ENCODE measurements at regions not wholly inside any gene's neighbourhood (a gene's known extent, or its start where the extent isn't known, plus 50 kb on each side); places are given as distances from the start of the nearest gene placed in this dataset.

DNA sequence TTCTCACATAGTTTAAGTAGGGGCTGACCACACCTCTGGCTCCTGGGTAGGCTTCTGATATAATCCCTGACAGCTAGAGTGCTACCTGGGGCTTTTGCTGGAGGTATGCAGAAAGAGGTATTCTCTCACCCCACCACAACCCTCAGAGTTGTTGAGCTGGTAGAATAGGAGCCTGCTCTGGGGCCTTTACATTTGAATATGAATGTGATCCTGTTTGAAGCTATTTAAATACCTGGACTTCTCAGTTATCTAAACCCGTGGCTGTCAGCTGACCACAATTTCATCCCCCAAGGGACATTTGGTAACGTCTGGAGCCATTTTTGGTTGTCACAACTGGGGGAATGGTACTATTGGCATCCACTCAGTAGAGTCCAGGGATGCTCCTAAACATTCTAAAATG, 669.1 kb downstream of the SATB2 start:
- DNase-seq, result no peak

DNA sequence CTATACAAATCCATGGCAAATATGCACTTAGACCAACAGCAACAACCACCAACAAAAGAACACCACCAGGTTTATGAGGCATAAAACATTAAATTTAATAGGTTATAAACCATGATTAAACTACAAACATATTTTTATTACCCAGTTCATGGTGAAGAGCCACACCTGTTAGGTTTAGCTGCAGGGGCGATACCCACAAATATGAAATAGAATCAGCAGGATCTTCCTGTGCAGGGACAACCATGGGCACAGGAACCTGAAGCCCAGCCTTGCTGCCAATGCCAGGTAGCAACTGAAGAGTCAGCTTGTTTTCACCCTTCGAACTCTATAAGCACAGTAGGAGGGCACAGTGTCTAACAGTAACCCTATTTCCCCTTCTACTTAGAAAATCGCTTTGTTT, 675.0 kb downstream of the SATB2 start:
- no peak for DNase-seq

DNA sequence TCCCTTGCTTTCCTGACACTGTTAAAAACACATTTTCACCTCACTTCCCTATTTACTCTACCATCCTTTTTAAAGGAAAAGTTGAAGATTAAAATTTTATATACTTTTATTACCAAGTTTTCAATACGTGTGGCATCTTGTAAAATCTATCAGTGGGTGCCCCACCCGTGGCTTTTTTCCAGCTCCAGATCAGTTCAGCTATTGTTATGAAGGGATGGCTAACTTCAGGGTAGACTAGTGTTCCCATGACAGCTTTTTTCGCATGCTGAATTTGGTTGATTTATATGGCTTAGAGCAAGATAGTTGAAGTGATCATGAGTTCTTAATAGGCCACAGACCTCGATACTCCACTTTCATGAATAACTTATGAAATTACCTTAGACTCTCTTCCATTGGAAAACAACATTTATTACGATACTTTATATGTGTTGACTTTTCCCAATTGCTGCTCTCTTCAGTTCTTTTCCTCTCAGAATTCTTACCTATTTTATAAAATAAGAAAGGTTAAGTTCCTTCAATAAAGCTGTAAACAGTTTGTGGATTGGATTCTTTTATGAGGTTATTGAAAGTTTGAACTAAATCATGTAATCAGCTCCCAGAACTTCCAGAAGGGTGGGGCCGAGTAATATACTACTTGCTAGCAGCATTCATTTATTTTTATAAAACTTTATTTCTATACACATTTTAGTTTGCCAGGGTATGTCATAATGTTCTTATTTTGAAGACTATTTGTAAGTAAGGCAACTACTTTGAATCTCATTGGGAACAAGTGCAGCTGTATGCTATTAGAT, 680.9 kb downstream of the SATB2 start:
- DNase-seq, result no peak

DNA sequence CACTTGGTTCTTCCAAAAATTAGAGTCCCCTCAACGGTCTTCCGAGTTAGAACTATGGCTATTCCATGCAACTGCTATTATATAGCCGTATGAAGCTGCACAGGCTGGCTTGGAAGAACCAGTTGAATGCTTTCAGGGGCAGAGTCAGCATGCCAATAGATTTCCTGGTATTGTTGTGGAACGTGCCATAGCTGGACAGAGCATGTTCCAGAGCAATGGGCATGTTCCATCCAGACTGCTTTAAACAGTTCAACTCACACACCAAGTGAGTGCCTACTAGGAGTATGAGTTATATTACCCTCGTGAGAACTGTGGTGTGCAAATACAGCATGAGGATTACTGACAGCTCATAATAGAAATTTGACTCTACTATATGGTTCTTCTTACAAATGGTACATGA, 682.0 kb downstream of the SATB2 start:
- no peak for DNase-seq

DNA sequence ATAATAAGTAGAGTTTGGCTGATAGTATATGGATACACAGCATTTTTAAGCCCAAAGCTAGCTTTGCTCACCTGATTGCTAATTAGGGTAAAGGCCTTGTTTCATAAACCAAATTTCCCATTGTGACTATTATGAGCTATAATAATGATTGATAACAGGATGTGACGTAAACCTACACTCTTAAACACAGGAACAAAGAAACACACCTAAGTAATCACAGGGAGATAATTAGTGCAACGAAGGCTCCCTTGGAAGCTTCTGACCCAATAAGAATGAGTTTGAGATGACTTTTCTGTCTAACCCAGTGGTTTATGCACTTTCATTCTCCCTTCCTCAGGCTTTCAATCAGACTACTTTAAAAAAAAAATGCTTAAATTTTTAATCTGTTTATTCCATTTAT, 683.2 kb downstream of the SATB2 start:
- no peak for DNase-seq

DNA sequence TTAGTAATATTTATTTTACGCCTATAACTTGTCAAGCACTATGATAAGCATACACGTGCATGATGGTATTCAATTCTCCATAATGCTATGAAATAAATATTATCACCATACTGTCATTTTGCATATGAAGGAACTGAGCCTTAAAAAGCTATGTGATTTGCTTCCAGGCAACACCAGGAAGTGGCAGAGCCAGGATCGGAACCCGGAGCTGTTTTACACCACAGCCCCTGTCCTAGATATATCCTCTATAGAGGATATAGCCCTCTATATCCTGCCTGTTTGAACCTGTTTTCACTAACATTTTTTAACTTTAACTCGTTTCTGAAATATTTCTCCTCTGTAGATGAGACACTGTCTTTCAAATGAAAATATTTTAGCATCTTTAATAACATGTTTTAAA, 690.0 kb downstream of the SATB2 start:
- no peak for DNase-seq

DNA sequence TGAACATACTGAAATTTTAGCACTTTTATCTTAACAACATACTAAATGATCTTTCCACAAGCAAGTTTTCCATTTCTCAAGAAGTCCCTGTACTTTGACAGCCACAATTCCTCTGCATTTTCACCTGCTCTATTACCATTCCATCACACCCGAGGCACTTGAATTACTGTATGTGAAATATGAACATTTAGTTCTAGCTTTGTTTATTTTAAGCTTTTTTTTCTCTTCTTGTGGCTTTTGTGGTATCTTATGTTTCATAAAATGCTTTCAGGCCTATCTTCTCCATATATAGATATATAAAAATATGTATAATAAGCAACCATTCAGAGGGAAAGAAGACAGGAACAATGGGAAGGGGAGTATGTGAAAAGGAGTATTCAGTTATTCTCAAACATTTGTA, 693.9 kb downstream of the SATB2 start:
- DNase-seq, result no peak

DNA sequence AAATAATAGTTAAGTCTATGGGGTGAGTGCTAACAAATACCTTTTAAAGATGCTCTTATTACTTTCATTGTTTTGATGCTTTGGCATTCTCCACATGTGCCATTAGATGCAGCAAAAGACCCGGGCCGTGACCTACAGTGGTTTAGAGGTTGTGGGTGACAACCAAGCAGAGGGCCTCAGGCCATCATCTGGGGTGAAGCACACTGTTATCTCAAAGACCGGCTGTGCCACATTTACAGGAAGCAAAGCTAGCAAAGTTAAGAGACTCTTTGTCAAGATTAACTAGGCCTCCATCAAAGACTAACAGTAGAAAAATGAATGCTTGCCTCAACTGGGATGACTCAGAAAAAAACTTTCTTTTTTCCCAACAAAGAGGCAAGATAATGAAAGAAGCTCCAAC, 695.3 kb downstream of the SATB2 start:
- DNase-seq, result no peak

DNA sequence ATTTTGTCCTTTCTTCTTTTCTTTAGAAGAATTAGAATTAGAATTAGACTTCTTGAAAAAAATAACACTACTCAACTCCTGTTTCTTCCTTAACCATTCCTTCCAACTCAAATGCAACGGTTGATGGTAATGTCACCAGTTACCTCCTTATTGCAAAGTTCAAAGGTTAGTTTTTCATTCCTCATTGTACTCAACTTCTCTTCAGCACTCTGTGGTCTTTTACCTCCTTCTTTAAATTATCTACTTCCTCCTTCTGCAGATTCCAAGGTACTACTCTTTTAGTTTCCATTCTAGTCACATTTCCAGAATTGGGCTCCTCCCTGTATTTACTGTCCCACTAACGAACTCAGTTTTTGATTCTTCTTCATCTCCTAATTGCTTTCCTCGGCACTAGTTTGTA, 700.7 kb downstream of the SATB2 start:
- no peak for DNase-seq

DNA sequence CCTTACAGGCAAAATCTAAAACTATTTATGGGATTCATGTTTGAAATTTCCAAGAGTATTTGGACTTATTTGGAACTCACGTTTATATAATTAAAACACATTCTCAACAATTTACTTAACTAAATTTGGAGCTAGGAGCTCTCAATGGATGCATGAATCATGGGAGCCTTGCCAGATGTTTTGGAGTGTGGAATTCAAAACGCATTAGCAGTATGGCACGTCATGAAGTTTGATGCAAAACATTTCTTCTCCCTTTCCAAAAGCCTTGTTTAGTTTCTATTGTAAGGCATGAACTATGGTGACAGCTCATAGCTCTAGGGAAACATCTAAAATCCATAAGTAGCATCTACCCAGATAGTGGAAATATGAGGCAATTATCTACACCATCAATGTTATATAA, 701.6 kb downstream of the SATB2 start:
- DNase-seq, result no peak

DNA sequence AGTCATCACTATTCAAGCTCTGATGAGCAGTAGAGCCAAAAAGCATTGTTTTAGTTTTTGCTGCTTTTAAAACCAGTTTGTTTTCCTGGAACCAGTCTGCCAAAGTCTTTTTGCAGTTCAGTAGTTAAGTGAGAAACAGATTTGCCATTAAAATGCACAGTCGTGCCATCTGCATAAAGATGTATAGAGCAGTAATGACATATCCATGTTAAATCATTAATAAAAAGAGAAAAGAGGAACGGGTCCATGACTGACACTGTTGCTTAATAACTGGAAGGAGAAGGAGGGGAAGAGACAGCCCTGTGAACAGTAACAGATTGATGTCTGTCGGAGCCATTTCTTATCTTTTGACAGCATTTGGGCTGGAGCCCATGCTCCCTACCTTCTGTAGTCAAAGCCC, 704.6 kb downstream of the SATB2 start:
- DNase-seq, result no peak

DNA sequence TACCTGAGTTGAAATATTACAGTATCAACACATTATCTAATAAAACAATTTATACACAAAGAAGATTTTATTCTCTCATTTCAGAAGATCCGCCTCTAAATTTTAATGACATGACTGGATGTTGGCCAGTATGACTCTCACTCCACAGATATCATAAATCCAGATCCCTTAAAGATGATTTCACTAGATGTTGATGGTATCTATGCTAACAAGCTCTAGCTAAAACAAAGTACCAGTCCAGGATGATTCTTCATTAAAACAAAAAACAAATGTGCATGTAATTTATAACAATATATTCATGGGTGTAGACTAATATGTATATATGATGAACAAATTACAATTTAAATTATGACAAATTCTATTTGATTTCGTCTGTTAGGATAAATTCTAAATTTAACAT, 708.4 kb downstream of the SATB2 start:
- no peak for DNase-seq

DNA sequence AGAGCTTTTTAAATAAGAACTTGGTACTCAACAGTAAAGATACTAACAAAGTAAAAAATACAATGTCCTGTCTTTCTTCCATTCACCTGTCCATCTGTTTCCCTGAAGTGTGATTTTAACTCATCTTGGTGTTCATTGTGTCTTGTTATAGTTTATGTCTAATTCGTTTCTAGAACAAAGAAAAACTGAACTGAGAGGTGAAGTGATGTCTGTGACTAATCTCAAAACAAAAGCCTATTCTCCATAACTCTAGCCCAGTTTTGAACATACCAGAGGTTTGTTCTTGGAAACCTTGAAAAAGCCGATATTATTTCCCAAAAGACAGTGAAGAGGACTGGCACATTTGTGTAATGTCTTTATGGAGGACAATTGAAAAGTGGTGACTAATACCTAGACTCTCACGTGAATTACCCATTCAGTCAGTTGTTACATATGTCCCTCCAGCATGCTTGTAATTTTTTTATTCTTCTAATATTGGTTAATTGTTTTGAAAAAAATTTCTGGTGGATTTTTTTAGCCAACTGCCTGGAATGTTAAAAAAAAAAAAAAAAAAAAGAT, 725.8 kb downstream of the SATB2 start:
- DNase-seq, result no peak

DNA sequence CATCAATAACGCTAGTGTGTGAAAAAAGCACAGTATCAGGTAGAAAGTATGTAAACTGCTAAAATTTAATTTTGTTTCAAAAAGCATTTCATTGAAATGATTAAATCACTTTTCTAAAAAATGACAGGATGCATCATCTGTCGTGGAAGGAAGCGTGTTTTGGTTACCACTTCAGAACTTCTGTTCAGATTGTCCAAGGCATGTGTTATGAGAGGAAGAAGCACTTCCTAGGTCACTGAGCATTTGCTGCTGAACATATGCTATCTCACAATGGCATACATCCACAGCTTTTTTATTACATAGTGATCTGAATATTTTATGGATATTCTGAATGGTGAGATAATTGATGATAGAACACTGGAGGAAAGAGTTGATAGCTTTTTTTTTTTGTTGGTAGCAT, 737.5 kb downstream of the SATB2 start:
- no peak for DNase-seq

DNA sequence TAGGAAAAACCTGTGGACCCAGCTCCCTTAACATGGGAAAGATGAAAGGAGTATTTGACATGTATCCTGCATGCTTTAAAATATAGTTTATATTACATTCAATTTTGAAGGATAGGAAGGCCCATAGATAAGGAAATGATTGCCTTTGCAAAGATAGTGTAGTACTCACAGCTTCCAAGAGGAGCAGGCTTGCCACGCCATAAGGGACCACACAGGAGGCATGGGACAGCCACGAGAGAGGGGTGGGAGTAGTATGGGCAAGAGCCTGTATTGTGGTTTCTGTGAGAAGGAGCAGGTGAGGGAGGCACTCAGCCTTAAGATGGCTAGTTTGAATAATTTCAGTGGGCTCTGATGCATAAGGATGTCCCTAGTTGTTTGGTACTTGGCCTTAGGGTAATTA, 740.3 kb downstream of the SATB2 start:
- no peak for DNase-seq

DNA sequence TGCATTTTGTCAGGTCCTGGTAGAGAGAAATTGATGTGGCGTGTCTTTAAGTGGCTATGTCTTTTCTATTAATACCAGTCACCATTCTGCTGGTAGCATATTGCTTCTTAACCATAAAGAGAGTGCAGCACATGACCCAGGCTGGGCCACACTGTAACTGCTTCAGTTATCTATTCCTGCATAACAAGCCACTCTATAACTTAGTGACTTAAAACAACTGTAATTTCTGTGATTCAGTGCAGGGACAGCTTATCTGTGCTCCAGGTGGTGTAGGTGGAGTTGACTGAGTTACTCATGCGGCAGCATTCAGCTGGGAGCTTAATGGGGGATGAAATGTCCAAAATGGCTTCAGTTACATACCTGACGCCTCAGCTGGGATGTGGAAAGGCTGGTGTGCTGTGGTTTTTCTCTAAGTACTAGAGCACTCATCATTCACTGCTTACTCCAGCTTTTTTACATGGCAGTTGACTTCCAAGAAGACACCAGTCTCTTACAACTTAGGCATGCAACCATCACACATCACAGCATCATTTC, 742.4 kb downstream of the SATB2 start:
- no peak for DNase-seq

DNA sequence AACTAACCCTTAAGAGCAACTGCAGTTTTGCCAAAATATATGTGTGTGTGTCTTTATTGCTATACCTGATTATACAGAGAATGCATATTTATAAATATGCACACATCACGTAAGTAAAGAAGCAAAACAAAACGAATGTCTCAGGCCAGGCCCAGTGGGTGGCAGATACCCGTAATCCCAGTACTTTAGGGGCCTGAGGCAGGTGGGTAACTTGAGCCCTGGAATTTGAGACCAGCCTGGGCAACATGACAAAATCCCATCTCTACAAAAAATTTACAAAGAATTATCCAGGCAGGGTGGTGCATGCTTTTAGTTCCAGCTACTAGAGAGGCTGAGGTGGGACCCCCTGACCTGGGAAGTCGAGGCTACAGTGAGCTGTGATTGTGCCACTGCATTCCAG, 745.3 kb downstream of the SATB2 start:
- no peak for DNase-seq

DNA sequence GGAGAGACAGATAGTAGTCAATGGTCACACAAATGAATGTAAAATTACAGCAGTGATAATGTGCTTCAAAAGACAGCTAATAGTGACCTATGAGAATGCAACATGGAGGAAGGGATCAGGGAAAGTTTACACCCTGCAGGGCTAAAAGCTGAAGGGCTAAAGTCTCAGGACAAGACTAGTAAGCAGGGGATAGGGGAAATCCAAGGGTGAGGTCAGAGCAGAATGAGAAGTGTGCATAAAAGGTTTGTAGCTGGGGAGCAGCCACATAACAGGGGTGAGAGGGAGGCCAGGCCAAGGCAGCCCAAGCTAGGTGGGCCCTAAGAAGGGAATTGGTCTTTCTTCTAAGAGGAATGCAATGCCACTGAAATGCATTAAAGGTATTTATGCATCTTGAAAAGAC, 746.3 kb downstream of the SATB2 start:
- no peak for DNase-seq

DNA sequence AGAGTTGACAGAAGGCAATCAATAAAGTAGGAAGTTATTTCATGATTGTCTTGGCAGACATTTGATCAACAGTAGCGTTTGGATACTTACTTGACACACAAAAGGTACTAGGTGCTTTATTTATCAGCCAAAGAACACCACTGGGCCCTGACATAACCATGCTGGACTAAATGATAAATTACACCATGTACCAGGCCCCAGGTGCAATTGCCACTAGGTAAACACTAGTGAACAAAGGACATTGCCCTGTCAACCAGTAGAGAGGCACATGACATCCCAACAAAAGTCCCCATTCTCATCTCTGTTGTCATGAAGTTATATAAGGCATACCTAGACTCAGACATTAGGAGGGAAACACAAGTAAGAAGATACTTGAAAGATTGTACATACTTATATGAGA, 747.2 kb downstream of the SATB2 start:
- no peak for DNase-seq

DNA sequence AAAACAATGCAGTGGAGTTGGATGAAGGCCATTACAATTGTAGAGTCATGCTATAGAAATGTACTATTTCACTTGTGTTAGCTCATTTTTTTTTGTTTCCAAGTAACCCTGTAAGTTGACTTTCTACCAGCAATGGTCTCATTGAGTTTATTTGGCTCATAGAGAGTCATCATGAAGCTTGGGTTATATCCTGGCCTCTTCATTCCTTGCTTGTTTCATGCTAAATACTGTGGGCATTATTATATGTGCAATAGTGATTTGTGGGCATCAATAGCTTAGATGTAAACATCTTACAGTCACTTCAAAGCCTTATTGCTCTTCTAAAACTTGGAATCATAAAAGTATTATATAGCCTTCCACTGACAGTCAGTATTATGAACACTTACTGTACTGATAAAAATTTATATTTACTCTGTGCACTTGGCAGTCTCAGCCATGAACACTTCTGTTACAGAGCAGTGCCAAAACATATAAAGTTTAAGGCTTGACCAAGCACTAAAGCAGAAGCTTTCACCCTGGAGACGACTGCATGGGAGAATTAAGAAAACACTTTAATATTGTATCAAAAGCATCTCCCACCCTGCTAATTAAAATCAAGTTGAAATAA, 751.2 kb downstream of the SATB2 start:
- DNase-seq, result no peak

DNA sequence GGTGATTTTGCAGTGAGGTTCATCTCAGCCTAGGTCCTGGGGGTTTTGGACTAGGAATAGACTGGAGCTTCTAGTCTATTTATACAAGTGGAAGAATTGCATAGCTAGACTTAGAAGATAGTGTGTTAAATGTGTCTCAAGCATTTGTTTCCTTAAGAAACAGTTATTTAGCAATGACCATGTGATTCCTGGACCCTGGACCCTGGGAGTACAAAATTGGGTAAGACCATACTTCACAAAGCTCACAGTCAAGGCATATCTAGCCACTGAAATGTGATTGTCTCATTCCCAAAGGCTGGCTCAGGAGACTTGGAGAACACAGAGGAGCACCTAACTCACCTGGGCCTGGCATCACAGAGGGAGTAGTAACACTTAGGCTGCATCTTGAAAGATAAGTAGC, 754.5 kb downstream of the SATB2 start:
- DNase-seq, result no peak

DNA sequence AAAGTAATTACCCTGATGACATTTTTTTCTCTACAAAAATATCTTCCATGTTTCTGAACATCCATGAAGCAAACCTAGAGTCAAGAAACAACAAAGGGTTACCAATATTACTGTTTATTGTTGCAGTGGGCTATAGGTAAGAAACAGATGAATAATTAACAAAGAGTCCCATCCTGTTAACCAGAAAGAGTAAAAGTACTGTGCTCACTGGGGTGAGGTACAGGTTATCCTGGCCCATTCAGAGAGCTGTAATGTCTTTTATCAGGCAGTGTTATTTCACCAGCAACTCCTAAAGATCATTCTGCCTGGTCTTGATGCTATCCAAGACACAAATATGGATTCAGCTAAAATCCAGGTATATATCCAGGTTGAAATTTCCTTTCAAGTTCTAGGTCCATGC, 754.9 kb downstream of the SATB2 start:
- no peak for DNase-seq

DNA sequence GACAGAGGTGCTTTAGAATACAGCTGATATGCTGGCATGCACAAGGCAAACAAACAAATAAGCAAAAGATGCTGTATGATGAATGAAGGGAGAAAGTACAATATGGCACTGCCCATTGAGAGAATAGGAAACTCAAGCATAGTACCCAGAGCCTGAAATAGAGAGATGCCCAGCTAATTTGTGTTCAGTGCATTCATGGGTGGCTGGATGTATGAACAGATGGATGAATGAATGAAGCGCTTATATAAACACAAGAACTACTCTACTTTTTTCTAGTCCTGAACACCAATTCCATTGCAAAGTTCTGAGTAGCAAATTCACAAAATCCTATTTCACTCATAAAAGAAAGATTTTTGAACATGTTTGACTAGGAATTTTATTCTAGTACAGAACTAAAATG, 756.3 kb downstream of the SATB2 start:
- no peak for DNase-seq

DNA sequence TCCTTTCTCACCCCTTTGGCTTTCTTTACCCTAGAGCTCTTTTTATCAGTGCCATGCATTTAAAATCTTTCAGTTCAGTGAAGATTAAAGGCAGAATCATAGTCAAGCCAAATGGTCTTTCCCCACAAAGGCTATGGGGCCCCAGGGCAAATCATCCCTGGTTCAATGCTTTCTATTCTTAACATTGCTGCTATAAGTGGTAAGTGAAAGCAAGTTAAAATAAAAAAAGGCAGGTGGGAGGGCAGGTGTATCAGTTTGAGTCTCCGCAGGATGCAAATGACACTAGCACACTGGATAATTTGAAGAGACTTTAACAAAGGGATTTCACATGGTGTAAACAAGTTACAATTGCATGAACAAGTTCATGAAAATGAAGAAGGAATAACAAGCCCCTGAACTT, 757.4 kb downstream of the SATB2 start:
- DNase-seq, result no peak

DNA sequence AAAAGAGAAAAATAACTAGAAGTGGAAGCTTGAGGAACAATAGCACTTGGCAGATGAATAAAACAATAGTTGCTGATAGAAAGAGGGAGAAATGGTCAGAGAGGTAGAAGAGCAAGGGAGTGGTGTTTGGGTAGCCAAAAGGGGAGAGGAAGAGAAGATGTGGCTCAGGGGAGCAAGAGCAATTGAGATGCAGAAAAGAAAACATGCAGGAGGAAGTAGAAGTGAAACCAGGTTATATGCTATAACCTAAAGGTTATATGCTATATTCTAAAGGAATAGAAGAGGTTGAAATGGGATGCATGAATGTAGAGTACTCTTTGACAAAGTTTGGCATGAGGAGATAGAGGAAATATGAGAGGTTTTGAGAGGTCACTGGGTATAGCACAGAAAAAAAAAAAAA, 759.5 kb downstream of the SATB2 start:
- no peak for DNase-seq
